HG03558 (cell line): ENCODE measurements at regions not wholly inside any gene's neighbourhood (a gene's known extent, or its start where the extent isn't known, plus 50 kb on each side); places are given as distances from the start of the nearest gene placed in this dataset.
"Not testable (repeated sequence)": the region's sequence is repeated elsewhere in the genome, so short reads cannot be mapped to it uniquely, and the experiment has no call there.

Experiments used
- ATAC-seq: cut with Tn5 transposase; IDR thresholded peaks from one replicate; pipeline ENCODE4 v1.9.1; 2021; ENCODE audit warnings: moderate number of reproducible peaks; ENCODE audit not compliant: unreplicated experiment; ENCODE audit errors: extremely low read depth

DNA sequence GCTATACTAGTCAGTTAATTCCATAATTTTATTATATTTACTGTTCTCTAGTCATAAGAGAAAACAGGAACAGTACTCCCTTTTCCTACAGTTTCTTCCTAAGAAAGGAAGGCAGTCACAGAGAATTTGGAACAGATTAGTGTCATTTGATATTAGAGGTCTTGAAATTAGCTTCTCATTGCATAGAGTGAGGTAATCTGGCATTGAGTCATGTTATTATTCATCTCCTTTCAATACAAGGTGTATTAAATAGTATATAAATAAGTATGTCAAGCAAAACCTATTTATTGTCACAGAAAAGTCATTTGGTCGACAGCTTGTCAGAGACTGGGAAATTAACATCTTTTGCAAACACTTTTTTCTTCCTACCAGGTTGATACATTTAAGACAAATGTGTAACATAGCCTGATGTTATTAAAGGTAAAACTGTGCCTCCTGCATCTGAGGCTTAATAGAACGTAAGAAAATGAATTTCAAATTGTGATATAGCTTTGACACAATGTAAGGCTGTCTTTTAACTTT is 753.1 kb upstream of the FRG1 start:
- no peak for ATAC-seq

- no peak for ATAC-seq
Measured at GRCh38 chr4:189198624-189199023, 742.0 kb upstream of the FRG1 start.

DNA sequence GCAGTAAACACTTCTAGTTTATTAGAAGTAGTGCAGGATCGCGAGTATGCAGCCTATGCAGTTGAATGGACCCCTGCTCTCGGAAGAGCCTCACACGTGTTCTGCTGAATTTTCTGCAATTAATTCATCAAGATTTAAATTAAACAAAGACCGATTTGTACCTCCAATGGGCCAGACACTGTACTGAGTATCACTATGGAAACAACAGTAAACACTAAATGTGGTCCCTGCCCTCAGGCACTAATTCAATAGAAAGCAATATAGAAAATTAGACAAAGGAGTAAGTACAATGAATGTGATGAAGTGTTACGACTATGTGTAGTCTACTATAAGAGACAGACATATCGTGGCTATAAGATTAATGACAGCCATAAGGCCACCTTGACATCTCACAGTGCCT is 740.3 kb upstream of the FRG1 start:
- ATAC-seq = no peak

- no peak for ATAC-seq
Measured at GRCh38 chr4:189202182-189202868, 738.3 kb upstream of the FRG1 start.

DNA sequence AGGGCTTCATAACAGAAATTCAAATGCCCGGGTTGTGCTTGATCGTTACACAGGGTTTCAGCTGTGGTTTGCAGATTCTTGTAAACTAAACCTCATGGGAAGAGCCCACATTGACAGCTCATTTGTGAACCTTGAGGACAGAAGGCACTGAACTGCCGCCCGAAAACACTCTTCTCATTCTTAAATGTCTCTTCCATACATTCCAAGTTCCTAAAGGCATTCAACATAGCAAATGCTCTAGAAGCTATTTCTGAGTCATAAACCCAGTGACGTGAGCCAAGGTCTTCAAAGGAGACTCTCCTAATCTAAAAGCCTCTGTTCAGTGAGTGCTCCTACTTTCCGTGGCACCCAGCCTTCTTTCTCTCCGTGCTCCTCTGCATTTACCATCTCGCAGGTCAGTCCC is 737.8 kb upstream of the FRG1 start:
- ATAC-seq = no peak

GRCh38 chr4:189204616-189205015 is 736.1 kb upstream of the FRG1 start:
- no peak for ATAC-seq

DNA sequence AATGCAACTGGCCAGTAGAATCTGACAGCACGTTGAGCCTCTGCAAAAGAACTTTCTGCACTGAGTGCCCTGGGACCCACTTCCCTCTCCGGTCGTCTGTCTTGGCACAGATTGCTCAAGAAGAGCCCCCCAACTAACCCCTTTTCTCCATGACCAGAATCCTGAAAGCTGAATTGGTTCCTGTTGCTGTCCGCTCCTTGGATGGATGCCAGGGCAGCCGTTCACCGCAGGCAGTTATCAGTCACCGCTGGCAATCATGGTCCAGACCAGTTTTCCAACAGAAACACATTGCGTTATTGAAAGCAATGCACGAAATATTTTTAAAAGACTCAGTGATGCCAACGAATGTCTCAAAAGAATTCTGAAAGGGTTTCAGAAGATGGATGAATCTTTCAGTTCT is 733.7 kb upstream of the FRG1 start:
- ATAC-seq = no peak

GRCh38 chr4:189207872-189208271 is 732.8 kb upstream of the FRG1 start:
- ATAC-seq = no peak

DNA sequence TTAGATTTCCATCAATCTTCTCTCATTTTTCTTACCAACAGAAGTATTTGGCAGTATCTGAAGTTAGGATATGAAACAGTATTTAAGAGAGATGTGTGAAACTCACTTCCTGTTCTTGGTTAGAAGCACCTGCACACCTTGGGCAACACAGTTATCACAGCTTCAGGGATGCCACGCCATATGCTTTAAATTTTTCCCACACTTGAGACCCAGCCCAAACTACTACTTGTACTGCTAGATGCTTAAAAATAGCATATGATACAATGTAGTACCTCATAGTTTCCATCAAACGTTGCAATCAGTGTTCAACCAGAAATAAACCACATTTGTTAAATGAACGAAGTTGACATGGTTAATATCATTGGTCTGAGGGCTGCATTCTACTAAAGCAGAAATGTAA is 725.1 kb upstream of the FRG1 start:
- ATAC-seq = no peak

GRCh38 chr4:189221691-189222090 is 719.0 kb upstream of the FRG1 start:
- ATAC-seq = no peak

DNA sequence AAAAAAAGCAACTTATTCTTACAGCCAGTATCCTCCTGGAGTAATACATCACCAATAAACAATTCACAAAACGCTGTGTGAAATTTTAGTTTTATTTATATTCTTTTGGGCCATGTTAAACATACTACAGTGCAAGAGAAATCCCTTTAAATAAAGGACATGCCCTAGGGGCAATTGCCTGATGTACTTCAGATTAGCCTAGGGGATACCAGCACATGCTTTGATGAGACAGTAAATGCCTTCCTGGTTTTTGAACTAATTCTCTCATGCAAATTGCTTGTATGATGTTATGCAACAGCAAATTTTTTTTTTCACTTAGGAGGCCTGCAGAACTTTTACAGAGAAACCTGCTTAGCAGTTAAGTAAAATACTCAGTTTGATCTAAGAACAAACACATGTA is 711.9 kb upstream of the FRG1 start:
- no peak for ATAC-seq

- ATAC-seq = no peak
Measured at GRCh38 chr4:189232274-189232673, 708.4 kb upstream of the FRG1 start.

DNA sequence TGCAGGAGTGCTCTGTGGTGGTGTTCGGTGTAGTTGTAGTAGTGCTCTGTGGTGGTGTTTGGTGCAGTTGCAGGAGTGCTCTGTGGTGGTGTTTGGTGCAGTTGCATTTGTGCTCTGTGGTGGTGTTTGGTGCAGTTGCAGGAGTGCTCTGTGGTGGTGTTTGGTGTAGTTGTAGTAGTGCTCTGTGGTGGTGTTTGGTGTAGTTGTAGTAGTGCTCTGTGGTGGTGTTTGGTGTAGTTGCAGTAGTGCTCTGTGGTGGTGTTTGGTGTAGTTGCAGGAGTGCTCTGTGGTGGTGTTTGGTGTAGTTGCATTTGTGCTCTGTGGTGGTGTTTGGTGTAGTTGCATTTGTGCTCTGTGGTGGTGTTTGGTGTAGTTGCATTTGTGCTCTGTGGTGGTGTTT is 706.9 kb upstream of the FRG1 start:
- not testable (repeated sequence) for ATAC-seq

DNA sequence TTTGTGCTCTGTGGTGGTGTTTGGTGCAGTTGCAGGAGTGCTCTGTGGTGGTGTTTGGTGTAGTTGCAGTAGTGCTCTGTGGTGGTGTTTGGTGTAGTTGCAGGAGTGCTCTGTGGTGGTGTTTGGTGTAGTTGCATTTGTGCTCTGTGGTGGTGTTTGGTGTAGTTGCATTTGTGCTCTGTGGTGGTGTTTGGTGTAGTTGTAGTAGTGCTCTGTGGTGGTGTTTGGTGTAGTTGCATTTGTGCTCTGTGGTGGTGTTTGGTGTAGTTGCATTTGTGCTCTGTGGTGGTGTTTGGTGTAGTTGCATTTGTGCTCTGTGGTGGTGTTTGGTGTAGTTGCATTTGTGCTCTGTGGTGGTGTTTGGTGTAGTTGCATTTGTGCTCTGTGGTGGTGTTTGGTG is 705.7 kb upstream of the FRG1 start:
- ATAC-seq = not testable (repeated sequence)

DNA sequence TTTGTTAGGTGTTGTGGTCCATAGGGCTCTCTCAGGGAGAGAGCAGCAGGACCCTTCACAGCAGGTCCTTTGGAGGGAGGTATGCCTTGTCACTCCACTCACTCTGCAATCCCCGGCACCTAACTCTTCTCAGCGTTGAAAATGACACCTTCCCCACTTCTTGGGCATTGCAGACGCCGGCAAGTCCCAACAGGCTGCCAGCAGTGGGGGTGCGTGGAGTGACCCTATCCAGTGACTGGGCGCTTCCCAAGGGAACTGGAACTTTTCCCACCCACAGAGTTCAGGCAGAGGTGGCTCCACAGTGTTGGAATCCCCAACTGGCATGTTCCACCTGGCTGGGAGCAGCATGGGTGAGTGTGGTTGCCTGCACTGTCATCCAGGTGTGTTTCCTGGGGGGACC is 705.1 kb upstream of the FRG1 start:
- no peak for ATAC-seq

DNA sequence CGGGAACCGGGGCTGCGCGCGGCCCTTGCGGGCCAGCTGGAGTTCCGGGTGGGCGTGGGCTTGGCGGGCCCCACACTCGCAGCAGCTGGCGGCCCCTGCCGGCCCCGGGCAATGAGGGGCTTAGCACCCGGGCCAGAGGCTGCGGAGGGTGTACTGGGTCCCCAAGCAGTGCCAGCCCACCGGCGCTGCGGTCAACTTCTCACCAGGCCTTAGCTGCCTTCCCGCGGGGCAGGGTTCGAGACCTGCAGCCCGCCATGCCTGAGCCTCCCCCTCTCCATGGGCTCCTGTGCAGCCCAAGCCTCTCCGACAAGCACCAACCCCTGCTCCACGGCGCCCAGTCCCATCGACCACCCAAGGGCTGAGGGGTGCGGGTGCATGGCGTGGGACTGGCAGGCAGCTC is 704.4 kb upstream of the FRG1 start:
- not testable (repeated sequence) for ATAC-seq

DNA sequence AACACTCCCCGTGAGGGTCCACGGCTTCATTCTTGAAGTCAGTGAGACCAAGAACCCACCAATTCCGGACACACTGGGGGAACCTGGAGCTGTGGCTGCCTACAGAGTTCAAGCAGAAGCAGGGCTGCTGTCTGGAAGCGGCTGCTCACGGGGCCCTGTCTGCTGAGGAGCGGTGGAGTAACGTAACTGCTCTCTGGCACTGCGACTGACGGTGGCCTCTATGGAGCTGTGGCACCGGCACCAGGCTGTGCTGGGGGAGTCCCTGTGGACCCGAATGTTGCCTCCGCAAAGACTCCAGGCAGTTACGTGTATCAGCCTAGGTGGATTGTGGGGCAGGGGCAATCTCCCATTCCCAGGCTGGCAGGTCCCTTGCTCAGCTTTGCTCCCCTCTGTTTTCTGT is 703.3 kb upstream of the FRG1 start:
- ATAC-seq = no peak

GRCh38 chr4:189255636-189256035 is 685.0 kb upstream of the FRG1 start:
- no peak for ATAC-seq

- no peak for ATAC-seq
Measured at GRCh38 chr4:189261475-189261874, 679.2 kb upstream of the FRG1 start.

GRCh38 chr4:189265515-189265914 is 675.2 kb upstream of the FRG1 start:
- ATAC-seq = no peak

DNA sequence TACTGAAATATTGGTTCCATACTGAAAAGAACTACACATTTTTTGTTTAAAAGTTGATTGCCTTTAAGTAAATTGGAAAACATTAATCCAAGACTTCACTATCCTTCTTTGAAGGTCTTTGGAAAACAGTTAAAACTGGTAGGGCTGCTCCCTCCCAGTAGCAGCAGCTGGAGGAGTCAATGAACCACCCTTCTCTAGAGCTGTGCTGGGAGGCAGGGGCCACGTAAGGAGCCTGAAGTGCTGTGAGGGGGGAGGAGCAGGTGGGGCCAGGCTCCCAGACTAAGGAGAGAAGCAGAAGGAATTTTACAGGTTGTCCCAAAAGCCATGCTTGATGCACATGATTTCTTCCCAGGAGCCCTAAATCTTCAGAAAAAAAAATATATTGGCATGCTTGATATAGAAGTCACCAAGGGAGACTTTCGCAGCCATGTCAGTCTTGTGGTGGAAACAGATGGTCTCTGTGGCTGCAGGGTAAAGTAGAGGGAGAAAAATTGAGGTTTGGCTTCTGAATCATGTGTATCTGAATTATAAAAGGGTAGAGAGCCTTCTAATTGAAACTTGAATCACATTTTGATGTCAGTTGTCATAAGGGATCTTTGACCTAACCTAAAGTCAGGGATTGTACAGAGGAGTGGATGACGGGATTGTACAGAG is 673.2 kb upstream of the FRG1 start:
- ATAC-seq = no peak

GRCh38 chr4:189278597-189279165 is 662.0 kb upstream of the FRG1 start:
- no peak for ATAC-seq
